CD4-positive, alpha-beta T cell treated with Interleukin-15 for 4 hours (primary cell): ENCODE measurements at regions not wholly inside any gene's neighbourhood (a gene's known extent, or its start where the extent isn't known, plus 50 kb on each side); places are given as distances from the start of the nearest gene placed in this dataset.
"Not testable (repeated sequence)": the region's sequence is repeated elsewhere in the genome, so short reads cannot be mapped to it uniquely, and the experiment has no call there.

Experiments
- DNase-seq: peaks from one replicate; pipeline ENCODE4 v3.0.0-alpha.2; 2020; ENCODE audit warnings: low spot score

- no peak for DNase-seq
These were observed 131.3 kb upstream of the ADRA1B start for GRCh38 chr5:159784993-159785392.

- no peak for DNase-seq
These were observed 130.6 kb upstream of the ADRA1B start for GRCh38 chr5:159785656-159786055.

- DNase-seq: no peak
These were observed 130.1 kb upstream of the ADRA1B start for GRCh38 chr5:159786201-159786600.

- DNase-seq: no peak
These were observed 129.2 kb upstream of the ADRA1B start for GRCh38 chr5:159786901-159787691.

DNA sequence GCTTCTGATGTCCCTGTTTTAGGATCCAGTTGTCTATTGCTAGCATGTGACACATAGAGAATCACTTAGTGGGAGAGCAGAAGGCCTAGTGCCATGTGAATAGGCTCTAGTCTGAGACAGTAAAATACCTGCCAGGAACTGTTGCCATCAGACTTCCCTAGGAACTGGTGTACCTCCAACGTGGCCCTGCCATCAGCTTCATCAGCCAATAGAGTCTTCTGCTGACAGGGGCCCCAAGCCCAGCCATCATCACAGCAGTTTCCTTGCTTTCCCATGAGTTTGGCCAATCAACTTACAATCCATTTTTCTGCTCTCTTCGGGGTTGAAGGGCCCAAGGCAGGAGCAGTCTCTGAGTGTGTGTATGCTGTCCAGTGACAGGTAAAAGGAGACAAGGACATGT is 128.4 kb upstream of the ADRA1B start:
- no peak for DNase-seq

DNA sequence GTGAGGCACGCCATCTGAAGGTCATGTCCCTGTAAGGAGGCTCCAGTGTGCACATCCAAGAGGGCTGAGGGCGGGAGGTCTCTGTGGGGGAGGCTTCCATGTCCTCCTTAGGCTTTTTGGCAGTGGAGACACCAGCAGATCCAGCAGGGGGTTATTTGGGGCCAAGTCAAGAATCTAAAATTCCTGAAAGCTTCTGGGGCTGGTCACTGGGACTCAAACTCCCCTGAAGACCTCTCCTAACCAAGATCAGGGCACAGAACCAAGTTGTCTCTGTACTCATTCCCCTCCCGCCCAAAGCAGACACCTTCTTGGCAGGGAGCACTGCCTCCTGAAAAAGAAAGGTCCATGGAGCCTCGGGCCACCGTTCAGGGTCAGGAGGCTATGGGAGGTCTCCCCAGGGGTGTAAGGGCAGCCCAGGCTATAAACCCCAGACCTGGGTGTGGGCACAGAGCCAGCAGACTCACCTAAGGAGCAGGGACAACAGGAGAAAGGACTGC is 127.4 kb upstream of the ADRA1B start:
- no peak for DNase-seq

DNA sequence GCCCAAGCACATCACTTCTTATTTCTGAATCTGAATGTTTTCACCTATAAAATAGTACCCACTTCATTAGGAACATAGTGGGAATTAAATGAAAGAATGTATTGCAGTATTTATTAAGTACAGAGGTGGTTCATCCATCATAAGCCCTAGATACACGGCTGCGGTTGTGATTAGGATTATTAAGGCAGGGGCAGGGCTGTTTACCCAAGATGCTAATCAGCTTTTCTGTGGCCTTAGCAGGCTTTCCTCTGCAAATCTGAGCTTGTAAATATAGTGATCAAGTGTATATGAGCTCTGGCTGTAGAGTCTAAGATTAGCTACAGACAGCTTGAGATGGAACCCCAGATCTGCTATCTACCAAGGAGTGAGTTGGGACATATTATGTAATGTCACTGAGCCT is 124.1 kb upstream of the ADRA1B start:
- DNase-seq: no peak

GRCh38 chr5:159797261-159797970 is 118.9 kb upstream of the ADRA1B start:
- DNase-seq: no peak

DNA sequence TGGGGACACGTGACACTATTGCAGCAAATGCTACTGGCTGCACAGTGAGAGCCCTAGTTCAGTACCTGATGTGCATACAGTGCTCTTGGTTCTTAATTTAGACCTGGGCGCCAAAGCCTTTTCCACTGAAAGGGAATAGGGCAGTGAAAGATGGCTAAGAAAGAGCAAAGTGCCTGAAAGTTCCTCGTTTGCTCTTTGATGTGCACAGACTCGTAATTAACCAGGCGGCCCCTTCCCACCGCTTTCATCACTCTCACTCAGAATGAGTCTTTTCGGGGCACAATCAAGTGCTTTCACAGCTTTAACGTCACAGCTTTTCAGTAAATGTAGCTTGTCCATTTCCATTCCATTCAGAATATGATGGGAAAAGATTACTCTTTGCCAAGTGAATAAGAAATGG is 116.6 kb upstream of the ADRA1B start:
- no peak for DNase-seq

DNA sequence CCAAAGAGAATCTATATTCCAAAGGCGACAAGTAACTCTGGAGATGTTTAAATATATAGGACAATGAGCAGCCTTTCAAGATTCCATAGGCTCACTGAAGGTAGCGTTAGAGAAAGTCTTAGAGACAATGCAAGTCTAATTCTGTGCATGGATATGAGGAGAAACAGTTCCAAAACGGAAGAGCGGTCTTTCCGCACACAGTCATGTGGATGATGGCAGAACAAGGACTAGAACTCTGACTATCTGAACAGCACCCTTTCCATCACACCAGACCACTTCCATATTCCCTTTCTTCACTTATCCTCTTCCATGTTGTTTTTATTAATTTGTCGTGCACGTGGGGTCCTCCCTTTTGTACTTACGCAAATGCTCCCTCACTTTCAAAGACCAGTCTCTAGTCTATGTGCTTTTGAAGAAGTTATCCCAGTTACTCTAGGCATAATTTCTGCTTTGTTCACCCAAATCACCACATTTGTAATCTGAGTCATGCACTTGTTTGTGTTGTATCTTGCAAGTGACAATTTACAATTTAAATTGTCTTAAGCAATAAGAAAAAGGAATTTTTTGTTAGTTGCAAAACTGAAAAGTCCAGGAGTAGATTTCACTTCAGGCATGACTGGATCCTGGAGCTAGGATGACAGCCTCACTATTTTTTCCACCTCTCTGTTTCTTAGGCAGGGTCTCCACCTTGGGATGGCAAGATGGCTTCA is 116.0 kb upstream of the ADRA1B start:
- no peak for DNase-seq

- DNase-seq: no peak
These were observed 115.0 kb upstream of the ADRA1B start for GRCh38 chr5:159801303-159801702.

- no peak for DNase-seq
These were observed 113.6 kb upstream of the ADRA1B start for GRCh38 chr5:159802661-159803060.

DNA sequence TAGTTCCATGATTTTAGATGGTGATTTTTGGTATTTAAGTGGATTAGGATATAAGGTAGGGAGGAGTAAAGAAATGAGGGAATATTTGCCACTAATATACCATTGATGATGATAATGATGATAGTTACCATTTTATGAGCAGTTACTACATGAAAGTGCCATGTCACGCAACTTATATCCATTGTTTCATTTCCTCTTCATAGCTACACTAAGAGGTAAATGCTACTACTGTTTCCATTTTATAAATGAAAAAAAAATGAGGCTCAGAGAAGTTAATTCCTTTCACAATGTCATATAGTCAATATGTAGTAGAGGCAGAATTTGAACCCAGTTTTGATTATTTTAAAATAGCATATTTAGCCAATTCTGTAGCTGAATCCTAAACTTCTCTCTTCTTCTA is 112.2 kb upstream of the ADRA1B start:
- no peak for DNase-seq

DNA sequence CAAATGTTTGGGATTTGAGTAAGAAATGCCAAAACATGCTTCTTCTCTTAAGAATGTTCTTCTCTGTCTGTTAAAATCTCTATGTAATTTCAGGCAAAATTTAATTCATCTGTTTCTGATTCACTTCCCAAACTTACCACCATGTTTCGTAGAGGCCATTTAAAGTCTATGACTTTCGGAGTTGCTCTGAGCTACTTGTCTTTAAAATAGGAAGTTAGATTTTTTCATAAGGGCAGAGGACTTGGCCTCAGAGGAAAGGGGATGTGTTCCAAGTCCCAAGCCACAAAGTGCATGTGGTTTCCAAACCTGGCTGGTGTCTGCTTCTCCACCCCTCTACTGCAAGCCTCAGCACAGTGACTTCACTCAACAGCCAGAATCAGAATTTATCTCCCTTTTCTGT is 111.3 kb upstream of the ADRA1B start:
- no peak for DNase-seq

DNA sequence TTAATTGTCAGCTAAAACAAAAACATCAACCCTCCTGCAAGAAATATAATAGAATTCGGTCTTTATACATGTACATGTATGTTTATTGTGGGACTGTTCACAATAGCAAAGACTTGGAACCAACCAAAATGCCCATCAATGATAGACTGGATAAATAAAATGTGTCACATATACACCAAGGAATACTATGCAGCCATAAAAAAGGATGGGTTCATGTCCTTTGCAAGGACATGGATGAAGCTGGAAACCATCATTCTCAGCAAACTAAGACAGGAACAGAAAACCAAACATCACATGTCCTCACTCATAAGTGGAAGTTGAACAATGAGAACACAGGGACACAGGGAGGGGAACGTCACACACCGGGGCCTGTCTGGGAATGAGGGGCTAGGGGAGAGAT is 109.1 kb upstream of the ADRA1B start:
- DNase-seq: not testable (repeated sequence)

DNA sequence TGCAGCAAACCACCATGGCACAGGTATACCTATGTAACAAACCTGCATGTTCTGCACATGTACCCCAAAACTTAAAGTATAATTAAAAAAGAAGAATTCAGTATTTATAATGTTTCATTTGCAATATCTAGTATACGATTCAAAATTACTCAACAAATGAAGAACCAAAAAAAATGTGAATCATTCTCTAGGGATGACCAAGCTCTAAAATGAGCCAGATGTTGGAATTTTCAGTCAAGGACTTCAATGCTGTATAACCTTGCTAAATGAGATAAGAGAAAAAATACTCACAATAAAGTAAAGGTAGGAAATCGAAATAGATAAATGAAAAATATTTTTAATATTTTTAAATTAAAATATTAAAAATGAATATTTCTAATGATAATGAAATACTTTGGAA is 108.7 kb upstream of the ADRA1B start:
- no peak for DNase-seq

GRCh38 chr5:159811712-159812111 is 104.6 kb upstream of the ADRA1B start:
- DNase-seq: no peak

GRCh38 chr5:159812759-159813158 is 103.5 kb upstream of the ADRA1B start:
- not testable (repeated sequence) for DNase-seq

- DNase-seq: no peak
These were observed 102.1 kb upstream of the ADRA1B start for GRCh38 chr5:159814222-159814621.

DNA sequence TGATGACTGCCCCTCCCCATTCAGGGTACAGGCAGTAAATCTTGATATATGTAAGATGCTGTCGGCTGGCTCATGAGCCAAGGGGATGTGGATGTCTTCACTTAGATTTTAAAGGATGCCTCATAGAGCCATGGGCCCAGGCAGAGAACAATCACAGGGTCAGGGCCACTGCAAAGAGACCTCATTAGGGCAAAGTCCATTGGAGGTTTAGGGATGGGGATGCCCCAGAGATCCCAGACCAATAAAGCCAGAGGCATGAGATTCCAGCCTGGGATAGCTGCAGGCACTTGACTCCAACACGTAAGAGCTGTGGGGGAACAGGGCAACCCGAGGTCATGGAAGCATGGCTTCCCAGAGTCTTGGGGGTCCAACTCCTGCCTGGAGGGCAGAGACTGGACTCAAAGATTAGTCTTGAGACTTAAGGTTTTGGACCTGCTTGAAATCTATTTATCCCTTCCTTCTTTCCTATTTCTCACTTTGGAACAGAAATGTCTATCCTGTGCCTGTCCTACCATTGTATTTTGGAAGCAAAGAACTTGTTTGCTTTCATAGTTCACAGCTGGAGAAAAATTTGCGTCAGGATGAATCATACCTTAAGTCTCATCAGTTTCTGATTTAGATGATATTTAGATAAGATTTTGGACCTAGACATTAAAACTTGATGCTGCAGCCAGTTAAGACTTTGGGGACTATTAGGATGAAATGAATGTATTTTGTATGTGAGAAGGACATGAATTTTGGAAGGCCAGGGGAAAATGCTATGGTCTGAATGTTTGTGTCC is 101.3 kb upstream of the ADRA1B start:
- no peak for DNase-seq

DNA sequence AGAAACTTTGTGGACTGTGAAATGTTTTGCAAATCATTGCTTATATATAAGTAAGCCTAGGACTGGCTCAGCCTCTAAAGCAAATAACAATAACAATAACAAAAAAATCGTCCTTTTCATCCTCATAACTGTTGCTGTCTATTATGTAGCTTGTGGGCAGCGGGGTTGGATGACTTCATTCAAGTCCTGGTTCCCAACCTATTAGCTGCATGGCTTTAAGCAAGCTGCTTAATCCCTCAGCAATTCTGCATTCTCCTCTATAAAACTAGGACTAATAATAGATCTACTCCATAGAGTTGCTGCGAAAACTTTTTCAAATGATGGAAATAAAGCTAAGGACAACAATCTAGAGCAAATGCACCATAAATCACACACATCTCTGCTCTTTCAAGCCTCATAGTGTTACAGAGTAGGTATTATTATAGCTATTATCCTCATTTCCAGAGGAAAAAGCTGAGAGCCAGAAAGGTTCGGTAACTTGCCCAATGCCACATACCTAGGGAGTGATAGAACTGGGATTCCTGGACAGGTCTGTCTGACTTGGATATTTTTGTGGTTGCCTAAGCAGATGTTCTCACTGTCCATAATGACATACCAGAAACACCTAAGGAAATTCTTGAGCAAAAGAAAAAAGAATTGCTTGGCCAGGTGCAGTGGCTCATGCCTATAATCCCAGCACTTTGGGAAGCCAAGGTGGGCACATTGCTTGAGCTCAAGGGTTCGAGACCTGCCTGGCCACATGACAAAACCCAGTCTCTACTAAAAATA is 98.8 kb upstream of the ADRA1B start:
- DNase-seq: no peak
